HG03060 (cell line): ENCODE measurements at regions not wholly inside any gene's neighbourhood (a gene's known extent, or its start where the extent isn't known, plus 50 kb on each side); places are given as distances from the start of the nearest gene placed in this dataset.
"Not testable (repeated sequence)": the region's sequence is repeated elsewhere in the genome, so short reads cannot be mapped to it uniquely, and the experiment has no call there.

Experiments
- ATAC-seq: cut with Tn5 transposase; IDR thresholded peaks from one replicate; pipeline ENCODE4 v1.9.1; 2021; ENCODE audit warnings: low read depth, moderate number of reproducible peaks; ENCODE audit not compliant: unreplicated experiment

DNA sequence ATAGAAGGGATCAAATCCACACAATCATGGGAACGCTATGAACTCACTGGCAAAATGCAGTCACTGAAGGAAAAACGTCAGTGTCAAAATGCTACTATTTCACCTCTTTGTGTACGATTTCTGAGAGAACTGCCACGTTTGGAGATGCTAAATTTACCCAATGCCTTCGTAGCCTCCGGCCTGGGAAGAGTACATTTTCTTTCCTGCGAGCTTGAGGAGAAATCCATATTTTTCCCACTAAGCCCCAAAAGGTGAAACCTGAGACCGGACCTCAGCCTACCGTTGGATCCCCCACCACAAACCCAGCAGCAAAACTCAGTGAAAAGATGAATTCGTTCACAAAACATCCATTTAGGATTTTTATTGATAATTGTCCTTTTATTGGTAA is 131.7 kb downstream of the GPX5 start:
- ATAC-seq, result no peak

GRCh38 chr6:28657769-28658465 is 132.2 kb downstream of the GPX5 start:
- ATAC-seq, result no peak

DNA sequence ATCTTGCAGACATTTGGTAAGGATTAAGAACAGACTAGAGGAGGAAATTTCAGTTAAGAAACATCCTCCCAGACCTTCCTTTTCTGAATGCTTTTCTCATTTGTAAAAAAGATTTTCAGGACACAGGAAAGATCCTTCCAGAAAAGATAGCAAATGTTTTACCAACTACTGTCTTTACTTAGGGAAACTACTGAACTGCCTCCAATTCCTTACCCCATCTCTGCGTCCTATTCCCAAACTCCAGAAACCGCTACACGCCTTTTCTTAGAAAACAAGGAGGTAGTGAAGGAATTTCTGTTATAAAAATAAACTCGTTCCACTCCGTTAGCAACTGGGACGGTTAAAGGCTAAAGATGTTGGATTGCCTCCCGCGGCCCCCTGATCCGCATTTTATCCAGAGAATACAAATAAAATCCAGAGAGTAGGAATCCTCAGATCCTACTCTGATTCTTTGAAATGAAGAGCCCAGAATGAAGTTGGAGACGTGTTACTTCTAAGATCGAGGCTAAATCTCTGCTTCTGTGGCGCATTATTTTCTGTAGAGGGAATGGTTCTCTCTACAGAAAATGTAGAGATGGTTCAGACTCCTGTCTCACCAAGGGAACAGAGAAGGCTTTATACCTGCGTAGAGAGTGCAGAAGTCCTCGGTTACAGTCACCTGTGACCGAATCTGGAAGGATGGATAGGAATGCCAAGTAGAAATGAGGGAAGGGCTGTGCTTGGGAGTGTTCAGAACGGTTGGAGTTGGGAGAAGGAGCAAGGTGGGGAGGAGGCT is 133.0 kb downstream of the GPX5 start:
- no peak for ATAC-seq

DNA sequence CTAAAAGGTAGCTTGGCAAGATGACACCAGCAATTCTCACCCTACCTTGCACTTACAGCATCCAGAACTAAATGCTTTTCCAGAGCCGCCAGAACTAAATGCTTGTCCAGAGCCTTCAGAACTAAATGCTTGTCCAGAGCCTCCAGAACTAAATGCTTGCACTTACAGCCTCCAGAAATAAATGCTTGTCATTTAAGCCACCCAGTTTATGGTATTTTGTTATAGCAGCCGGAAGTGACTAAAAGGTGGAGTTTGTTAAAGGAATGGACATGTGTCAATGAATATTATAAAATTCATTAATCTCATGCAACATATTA is 133.5 kb downstream of the GPX5 start:
- no peak for ATAC-seq

DNA sequence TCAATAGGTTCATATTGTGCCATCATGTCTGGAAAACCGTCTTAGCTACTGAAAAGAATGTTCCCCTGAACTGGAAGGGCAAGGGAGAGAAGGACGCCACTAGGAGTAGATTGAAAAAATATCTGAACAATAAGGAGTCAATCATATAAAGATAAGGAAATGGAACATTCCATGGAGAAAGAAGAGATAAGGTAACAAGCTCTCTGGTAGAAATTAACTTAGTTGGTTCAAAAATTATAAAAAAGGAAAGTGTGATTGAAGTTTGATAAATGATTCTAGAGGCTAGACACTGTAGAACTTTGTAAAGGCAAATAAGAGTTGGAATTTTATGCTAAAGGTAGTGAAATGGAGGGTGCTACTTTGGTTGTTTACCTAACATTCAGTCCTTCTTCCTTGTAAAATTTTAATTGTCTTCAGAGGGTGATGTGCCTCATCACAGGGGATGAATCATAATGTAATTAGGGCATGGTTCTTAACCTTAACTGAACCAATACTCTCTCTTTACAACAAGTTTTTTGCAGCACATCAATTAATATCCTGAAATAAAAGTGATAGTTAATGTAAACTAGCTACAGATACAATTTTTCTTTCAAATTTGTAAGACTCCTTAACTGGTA is 135.5 kb downstream of the GPX5 start:
- ATAC-seq, result no peak

GRCh38 chr6:28664870-28665396 is 139.3 kb downstream of the GPX5 start:
- no peak for ATAC-seq

DNA sequence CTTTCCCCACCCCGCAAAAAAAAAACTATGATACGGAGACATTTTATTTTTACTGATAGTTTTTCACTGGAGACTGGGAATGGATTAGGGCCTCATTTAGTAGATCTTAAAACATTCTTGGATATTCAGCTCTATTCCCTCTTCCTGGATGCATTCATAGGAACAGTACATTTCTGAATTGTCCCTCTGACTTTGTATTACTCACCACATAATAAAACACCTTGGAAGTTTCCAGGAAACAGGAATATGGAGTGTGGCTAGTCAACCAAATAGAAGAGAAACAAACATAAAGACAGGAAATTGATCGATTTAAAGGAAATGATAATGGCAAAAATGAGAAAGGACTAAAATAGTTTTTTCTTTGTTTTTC is 147.7 kb downstream of the GPX5 start:
- no peak for ATAC-seq

DNA sequence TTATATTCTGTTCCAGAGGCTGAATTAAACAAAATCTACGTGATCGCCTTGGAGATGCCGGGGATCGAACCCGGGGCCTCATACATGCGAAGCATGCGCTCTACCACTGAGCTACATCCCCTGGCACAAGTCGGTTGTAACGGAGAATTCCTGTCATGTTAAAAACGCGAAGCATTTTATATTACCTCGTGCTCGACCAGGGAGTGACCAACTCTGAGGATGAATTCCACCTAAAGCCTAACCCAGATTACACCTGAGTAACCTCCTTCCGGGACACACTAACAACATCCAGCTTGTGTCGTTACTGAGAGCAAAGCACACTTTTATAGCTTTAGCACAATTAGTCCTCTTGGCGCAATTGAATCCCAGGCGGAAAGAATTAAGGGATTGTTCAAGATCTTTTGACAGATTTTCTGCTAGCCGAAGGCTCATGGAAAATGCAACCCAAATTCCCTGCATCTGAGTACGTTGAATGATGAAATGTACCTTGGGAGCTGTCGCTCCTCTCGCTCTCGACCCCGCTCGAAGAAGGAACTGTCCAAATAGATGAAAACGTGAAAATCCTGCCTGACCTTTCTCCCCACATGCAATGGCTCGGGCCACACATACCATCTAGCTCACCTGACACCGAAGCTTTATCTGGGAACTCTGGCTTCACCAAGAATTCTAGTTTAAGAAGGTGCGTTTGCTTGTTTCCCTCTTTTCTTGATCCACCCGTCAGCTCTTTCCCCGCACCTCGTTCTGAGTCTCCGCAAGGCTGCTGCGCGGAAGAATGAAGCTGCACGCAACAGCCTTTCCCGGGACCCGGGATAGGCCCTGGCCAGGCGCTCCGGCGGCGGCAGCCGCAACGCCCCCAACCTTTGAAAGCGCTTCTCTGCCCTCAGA is 148.3 kb downstream of the GPX5 start:
- ATAC-seq, result no peak

- no peak for ATAC-seq
Observed at GRCh38 chr6:28675600-28675999, 149.9 kb downstream of the GPX5 start.

GRCh38 chr6:28682542-28682941 is 156.9 kb downstream of the GPX5 start:
- ATAC-seq, result no peak

DNA sequence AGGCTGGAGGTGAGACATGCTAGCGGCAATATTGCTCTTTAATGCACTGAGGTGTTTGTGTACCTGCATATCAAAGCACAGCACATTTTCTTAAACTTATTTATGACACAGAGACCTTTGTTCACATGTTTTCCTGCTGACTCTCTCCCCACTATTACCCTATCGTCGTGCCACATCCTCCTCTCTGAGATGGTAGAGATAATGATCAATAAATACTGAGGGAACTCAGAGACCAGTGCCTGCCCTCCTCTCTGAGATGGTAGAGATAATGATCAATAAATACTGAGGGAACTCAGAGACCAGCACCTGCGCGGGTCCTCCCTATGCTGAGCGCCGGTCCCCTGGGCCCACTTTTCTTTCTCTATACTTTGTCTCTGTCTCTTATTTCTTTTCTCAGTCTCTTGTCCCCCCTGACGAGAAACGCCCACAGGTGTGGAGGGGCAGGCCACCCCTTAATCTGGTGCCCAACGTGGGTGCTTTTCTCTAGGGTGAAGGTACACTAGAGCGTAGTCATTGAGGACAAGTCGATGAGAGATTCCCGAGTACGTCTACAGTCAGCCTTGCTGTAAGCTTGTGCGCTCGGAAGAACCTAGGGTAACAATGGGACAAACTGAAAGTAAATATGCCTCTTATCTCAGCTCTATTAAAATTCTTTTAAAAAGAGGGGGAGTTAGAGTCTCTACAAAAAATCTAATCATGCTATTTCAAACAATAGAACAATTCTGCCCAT is 157.4 kb downstream of the GPX5 start:
- ATAC-seq, result not testable (repeated sequence)

GRCh38 chr6:28683945-28684538 is 158.4 kb downstream of the GPX5 start:
- no peak for ATAC-seq

- not testable (repeated sequence) for ATAC-seq
Observed at GRCh38 chr6:28685960-28686359, 160.3 kb downstream of the GPX5 start.

DNA sequence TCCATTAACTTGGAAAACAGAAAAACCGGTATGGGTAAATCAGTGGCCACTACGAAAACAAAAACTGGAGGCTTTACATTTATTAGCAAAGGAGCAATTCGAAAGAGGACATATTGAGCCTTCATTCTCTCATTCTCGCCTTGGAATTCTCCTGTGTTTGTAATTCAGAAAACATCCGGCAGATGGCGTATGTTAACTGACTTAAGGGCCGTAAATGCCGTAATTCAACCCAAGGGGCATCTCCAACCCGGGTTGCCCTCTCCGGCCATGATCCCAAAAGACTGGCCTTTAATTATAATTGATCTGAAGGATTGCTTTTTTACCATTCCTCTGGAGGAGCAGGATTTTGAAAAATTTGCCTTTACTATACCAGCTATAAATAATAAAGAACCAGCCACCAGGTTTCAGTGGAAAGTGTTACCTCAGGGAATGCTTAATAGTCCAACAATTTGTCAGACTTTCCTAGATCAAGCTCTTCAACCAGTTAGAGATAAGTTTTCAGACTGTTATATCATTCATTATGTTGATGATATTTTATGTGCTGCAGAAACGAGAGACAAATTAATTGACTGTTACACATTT is 160.9 kb downstream of the GPX5 start:
- not testable (repeated sequence) for ATAC-seq

DNA sequence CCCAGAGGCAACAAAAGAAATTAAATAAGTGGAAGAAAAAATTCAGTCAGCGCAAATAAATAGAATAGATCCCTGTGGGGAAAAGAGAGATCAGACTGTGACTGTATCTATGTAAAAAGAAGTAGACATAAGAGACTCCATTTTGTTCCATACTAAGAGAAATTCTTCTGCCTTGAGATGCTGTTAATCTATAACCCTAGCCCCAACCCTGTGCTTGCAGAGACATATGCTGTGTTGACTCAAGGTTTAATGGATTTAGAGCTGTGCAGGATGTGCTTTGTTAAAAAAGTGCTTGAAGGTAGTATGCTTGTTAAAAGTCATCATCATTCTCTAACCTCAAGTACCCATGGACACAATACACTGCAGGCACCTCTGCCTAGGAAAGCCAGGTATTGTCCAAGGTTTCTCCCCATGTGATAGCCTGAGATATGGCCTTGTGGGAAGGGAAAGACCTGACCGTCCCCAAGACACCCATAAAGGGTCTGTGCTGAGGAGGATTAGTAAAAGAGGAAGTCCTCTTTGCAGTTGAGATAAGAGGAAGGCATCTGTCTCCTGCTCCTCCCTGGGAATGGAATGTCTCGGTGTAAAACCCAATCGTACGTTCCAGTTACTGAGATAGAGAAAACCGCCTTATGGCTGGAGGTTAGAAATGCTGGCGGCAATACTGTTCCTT is 161.8 kb downstream of the GPX5 start:
- not testable (repeated sequence) for ATAC-seq

GRCh38 chr6:28691991-28692390 is 166.3 kb downstream of the GPX5 start:
- ATAC-seq, result not testable (repeated sequence)

DNA sequence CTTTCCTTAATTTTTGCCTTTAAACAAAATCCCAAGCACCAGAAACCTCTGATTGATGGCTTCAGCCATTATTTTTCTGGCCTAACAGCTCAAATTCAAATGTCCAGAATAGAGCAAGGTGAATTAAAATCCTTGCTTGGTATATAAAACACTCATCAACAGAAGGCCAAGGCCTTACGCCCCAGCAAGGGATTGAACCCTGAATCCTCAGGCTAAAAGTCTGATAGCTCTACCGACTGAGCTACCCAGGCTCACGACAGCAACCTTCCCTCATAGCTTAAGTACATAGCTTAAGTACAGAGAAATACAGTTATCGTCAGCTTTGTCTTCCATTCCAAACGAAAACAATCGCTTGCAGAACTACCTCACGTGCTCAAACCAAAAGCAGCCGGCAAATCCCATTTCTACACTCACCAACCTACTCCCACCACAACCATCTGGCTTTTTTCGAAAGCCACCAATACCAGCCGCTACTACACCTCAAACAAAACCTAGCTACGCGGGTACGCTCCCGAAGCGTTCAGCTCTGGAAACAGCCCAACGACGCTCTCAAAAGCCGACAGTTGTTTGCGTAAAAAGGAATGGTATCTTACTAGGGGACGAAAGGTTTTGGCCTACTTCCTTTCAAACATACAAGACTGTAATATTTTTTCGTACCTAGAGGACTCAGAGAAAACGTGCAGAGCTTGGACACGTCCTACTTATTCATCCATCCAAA is 167.5 kb downstream of the GPX5 start:
- no peak for ATAC-seq
